Right hindlimb (tissue), 1 donor: ENCODE measurements at regions not wholly inside any gene's neighbourhood (a gene's known extent, or its start where the extent isn't known, plus 50 kb on each side); places are given as distances from the start of the nearest gene placed in this dataset.

Experiments used
- DNase-seq: peaks from one replicate; pipeline ENCODE4 v3.0.0-alpha.2; 2018

DNA sequence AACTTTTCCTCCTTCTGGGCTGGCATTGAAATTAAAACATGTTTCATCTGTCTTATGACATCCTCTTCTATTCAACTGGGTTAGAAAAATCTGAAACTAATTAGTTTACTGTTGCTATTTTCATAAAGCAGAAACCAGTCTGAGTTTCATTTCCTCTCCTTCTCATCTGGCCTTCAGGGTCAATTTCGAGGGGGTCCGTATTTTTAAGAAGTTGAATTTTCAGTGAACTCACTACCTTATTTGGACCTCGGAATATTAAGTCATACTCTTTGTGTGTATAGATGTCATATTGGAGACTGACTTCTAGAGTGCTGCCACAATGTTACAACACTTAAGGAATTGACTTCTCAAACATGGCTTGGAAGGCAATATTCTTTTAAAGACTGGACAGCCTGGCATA is 485.9 kb downstream of the SQOR start:
- no peak for DNase-seq

GRCh38 chr15:46121441-46121840 is 486.6 kb downstream of the SQOR start:
- no peak for DNase-seq

GRCh38 chr15:46126581-46126980 is 491.8 kb downstream of the SQOR start:
- DNase-seq: no peak

DNA sequence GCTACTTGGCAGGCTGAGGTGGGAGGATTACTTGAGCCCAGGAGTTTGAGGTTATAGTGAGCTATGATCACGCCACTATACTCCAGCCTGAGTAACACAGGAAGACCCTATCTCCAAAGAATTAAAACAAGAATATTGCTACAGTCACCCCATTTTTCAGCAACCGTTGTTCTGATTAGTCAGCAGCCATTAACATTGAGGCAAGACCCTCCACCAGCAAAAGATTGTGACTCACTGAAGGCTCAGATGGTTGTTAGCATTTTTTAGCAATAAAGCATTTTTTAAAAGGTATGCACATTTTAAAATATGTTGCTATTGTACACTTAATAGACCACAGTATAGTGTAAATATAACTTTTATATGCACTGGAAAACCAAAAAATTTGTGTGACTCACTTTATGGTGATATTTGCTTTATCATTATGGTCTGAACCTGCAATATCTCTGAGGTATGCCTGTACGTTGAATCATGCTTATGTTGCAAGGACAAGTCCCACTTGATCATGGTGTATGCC is 492.6 kb downstream of the SQOR start:
- no peak for DNase-seq

DNA sequence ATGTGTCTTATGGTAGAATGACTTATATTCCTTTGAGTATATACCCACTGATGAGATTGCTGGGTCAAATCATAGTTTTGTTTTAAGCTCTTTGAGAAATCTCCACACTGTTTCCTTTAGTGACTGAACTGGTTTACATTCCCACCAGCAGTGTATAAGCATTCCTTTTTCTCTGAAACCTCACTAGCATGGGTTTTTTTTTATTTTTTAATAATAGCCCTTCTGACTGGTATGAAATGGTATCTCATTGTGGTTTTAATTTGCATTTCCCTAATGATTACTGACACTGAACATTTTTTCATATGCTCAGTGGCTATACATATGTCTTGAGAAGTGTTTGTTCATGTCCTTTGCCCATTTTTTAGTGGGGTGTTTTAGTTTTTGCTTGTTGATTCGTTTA is 494.3 kb downstream of the SQOR start:
- DNase-seq: no peak

DNA sequence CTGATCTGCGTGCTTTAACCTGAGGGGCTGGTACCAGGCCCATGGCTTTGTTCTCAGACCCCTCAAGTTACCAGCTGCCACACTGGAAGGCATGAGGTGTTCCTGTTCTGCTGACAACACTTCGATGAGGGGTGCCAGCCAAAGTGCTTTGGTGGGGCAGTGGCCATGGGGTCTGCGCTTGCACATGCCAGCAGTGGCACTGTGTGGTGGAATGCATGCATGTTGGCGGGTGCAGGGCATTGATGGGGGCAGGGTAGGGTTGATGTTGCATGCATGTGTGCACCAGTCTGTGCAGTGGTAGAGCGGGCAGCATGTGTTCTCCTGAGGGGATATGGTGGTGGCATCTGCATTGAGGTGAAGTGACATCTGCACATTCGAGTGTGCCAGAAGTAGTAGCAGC is 497.0 kb downstream of the SQOR start:
- DNase-seq: no peak

GRCh38 chr15:46137443-46137842 is 502.6 kb downstream of the SQOR start:
- DNase-seq: no peak

DNA sequence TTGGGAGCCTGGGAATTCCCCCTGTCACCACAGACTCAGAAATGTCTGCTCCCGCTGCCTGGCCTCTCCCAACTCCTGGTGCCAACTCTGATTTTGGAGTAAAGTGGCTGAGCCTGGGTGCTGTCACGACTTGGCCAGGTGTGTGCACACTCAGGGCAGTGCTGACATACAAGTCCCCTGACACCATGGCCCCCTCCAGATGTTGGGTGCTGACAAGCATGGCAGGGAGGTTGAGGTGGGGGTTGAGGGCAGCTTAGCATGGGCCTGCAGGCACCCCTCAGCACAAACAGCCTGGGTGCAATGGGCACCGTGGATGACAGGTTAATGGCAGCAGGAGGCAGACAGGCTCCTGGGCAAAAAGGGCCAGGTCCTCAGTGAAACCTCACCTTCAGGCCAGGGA is 511.2 kb downstream of the SQOR start:
- DNase-seq: no peak

DNA sequence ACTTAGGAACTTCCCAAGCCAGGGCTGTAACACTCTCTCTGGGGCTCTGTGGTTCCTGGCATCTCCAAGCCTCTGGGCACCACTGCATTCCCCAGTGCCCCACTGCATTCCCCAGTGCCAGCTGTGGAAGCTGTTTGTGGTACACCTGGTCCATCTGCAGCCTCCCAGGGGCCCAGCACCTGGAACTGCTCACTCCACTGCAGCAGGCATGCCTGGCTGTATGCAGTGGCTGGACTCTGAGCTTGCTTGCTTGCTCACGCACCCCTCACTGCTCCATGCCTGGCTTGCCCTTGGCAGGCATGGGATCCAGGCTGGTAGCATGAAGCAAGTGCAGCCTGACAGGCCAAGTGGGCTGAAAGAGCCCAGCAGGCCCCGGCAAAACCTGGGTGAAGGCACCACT is 512.1 kb downstream of the SQOR start:
- no peak for DNase-seq

GRCh38 chr15:46151786-46152185 is 517.0 kb downstream of the SQOR start:
- no peak for DNase-seq

- DNase-seq: no peak
Measured at GRCh38 chr15:46166750-46167149, 531.9 kb downstream of the SQOR start.

DNA sequence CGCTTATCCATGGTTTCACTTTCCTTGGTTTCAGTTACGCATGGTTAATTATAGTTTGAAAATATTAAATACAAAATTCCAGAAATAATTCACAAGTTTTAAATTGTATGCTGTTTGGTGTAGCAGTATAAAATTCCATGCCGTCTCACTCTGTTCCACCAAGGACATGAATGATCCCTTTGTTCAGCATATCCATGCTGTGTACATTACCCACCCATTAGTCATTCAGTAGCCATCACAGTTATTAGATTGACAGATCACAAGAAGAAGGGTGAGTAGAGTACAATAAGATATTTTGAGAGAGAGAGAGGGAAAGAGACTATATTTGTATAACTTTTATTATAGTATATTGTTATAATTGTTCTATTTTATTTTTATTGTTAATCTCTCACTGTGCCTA is 535.5 kb downstream of the SQOR start:
- no peak for DNase-seq

- DNase-seq: no peak
Measured at GRCh38 chr15:46174122-46174521, 539.3 kb downstream of the SQOR start.

DNA sequence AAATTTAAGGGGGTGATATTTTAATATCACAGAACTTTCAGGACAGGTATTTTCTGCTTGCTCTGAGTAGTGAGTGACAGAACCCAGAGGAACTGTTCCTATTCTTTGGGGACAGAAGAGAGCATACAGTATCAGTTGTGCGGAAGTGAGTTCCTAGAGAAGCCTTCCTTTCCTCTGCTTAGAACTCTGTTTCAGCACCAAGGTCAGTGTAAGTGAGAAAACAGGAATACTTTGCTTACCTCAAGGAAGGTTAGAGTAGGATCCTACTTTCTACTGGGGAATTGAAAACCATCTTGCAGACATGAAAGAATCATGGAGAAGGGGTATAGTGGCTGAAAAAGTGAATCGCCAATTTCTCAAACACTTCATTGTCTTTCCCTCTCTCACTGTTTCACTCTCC is 542.4 kb downstream of the SQOR start:
- DNase-seq: no peak

DNA sequence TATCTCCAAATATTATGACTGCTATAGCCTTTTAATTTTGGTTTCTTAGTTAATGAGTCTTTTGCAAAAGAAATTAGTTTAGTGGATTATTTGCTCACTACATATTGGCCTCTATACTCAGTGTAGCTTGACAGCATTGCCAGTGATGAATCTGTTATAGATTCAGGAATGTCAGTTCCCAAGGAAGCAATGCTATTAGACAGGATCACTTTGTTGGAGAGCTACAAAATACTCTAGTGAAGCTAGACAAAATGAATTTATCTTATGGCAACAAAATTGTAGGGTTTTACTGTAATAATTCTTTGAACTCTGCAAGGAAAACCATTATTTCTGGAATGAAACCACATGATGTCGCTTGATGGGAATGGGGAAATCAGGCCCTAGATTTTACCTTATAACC is 543.3 kb downstream of the SQOR start:
- no peak for DNase-seq

DNA sequence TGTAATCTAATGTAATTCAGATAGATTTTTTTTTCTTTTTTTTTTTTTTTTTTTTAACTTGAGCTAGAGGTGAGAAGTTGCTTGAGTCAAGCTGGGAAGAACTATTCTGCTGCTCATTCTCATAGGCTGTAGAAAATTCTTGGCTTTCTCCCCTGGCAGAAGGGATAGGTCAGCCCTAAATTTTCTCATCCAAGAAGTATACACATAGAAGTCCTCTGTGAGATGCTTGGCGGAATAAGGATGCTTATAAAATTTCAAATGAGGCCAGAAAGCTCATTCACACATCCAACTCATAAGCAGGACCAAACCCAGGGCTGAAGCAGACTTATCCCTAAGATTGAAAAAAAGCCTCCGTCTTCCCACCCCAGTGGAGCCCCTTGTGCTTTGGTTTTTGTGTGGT is 572.5 kb downstream of the SQOR start:
- DNase-seq: peak; percentile 23

- no peak for DNase-seq
Measured at GRCh38 chr15:46213551-46213950, 578.7 kb downstream of the SQOR start.

- DNase-seq: no peak
Measured at GRCh38 chr15:46222826-46223225, 588.0 kb downstream of the SQOR start.

DNA sequence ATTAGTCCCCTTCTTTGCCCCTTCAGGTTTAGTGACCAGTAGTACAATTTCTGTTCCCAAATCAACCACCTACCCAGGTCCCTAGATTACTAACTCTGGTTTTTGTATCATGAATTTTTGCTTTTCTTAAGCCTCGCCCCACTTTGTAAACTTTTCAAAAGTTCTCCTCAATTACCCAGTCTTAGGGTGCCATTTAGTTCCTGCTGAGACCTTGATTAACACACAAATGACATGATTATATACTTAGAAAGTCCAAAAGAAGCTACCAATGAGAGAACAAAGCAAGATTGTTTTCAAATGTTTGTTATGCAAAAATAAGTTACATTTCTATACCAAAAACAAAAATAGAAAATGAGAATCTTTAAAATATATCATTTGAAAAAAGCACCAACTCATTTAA is 594.4 kb downstream of the SQOR start:
- DNase-seq: no peak

DNA sequence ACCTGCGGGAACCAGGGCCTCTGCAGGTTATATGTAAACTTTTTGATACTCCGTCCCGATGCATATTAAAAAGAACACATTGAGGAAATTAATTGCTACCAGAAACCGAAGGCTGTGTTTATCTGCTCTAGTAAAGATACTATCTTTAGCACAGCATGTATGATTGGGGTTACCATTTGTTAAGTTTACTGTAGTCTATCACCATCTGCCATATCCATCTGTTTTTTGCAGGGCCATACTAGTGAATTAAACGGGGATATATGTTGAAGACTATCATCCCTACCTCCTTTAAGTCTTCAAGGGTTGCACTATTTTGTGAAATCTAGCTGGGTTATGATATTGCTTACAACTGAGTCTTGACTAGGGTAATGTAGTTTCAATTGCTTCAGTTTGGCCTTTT is 597.0 kb downstream of the SQOR start:
- DNase-seq: no peak

- DNase-seq: no peak
Measured at GRCh38 chr15:46232471-46232870, 597.6 kb downstream of the SQOR start.

GRCh38 chr15:46242935-46243334 is 608.1 kb downstream of the SQOR start:
- DNase-seq: no peak

DNA sequence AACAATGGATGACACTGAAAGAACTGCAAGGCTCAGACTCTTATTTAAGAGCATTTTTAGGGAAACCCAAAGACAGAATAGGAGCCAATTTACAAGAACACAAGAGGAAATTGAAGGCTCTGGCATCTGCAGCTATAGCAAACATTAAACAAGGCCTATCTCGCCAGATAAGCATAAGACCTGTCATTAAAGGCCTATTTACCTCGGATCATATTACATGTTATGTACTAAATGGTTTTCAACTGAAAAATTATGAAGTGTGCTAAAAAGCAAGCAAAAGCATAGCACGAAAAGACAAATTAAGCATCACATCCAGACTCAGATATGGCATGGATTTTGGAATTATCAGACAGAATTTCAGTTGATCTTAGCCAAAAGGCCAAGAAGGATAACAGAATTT is 617.1 kb downstream of the SQOR start:
- no peak for DNase-seq

DNA sequence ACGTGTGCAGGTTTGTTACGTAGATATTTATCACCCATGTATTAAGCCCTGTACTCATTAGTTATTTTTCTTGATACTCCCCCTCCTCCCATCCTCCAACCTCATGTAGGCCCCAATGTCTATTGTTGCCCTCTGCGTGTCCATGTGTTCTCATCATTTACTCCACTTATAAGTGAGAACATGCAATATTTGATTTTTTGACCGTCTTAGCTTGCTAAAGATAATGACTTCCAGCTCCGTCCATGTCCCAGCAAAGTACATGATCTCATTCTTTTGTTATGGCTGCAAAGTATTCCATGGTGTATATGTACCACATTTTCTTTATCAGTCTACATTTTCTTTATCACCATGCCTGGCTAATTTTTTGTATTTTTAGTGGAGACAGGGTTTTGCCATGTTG is 623.2 kb downstream of the SQOR start:
- DNase-seq: no peak

- DNase-seq: no peak
Measured at GRCh38 chr15:46260937-46261336, 626.1 kb downstream of the SQOR start.
